ENCODE measurements at regions not wholly inside any gene's neighbourhood (a gene's known extent, or its start where the extent isn't known, plus 50 kb on each side); places are given as distances from the start of the nearest gene placed in this dataset.

- DNase-seq = no peak
- Histone ChIP-seq H3K27me3 (no peaks in the 10 kb centered on the region), H3K4me3 (replicated peaks in 1 of 3) (no peak overlapping the region), H3K27ac (no peak overlapping the region), H3K9me3 (no peaks in the 10 kb centered on the region), H3K36me3 (no peaks in the 10 kb centered on the region), H3K4me1 (no peaks in the 10 kb centered on the region)
- WGBS, 2 donors = 80 to 81% methylated on average over 1 of the region's 1 CpG
- no peak for TF ChIP-seq CTCF (IDR thresholded peaks at IDR 0.05)
- no peak for TF ChIP-seq POLR2A (IDR thresholded peaks at IDR 0.05)
- intact Hi-C loops (cut with DNase I) = no loop called here
Observed at GRCh38 chr11:104565583-104565961, 332.7 kb downstream of the CASP12 start.

GRCh38 chr11:104564921-104565582 lies 333.2 kb downstream of the CASP12 start:
- TF ChIP-seq POLR2A (IDR thresholded peaks at IDR 0.05) (no peak), CTCF (IDR thresholded peaks at IDR 0.05) (no peak)
- H3K4me3 ChIP-seq (replicated peaks in 1 of 3) = no peak overlapping the region
- no peaks in the 10 kb centered on the region for H3K4me1 ChIP-seq
- no peaks in the 10 kb centered on the region for H3K27me3 ChIP-seq
- no peak for DNase-seq
- no peaks in the 10 kb centered on the region for H3K36me3 ChIP-seq
- intact Hi-C loops (cut with DNase I) = no loop called here
- H3K9me3 ChIP-seq = no peaks in the 10 kb centered on the region
- H3K27ac ChIP-seq = no peak overlapping the region
- WGBS, 2 donors = 97 to 98% methylated on average over 12 to 30 of the region's 35 CpGs

GRCh38 chr11:104556606-104557301 lies 341.5 kb downstream of the CASP12 start:
- H3K27me3 ChIP-seq = no peaks in the 10 kb centered on the region
- intact Hi-C loops (cut with DNase I) = no loop called here
- no peak overlapping the region for H3K4me3 ChIP-seq (replicated peaks in 1 of 3)
- TF ChIP-seq CTCF (IDR thresholded peaks at IDR 0.05) = no peak
- TF ChIP-seq POLR2A (IDR thresholded peaks at IDR 0.05) = no peak
- no peaks in the 10 kb centered on the region for H3K36me3 ChIP-seq
- H3K27ac ChIP-seq = no peak overlapping the region
- no peaks in the 10 kb centered on the region for H3K4me1 ChIP-seq
- WGBS, 2 donors = 69 to 75% methylated on average over 4 of the region's 4 CpGs
- no peak for DNase-seq
- no peaks in the 10 kb centered on the region for H3K9me3 ChIP-seq

GRCh38 chr11:104549019-104549418 lies 349.2 kb downstream of the CASP12 start:
- Histone ChIP-seq H3K27ac (no peak overlapping the region), H3K36me3 (no peaks in the 10 kb centered on the region), H3K4me1 (no peaks in the 10 kb centered on the region), H3K27me3 (no peaks in the 10 kb centered on the region), H3K9me3 (no peaks in the 10 kb centered on the region), H3K4me3 (replicated peaks in 1 of 3) (no peak overlapping the region)
- no peak for DNase-seq
- 82 to 92% methylated on average over 1 of the region's 1 CpG for WGBS, 2 donors
- TF ChIP-seq CTCF (IDR thresholded peaks at IDR 0.05) (no peak), POLR2A (IDR thresholded peaks at IDR 0.05) (no peak)
- intact Hi-C loops (cut with DNase I) = no loop called here

- H3K27ac ChIP-seq = no peak overlapping the region
- no peak for DNase-seq
- WGBS, 2 donors = 89 to 95% methylated on average over 3 of the region's 3 CpGs
- H3K4me1 ChIP-seq = no peaks in the 10 kb centered on the region
- intact Hi-C loops (cut with DNase I) = no loop called here
- no peaks in the 10 kb centered on the region for H3K27me3 ChIP-seq
- H3K9me3 ChIP-seq = no peaks in the 10 kb centered on the region
- H3K36me3 ChIP-seq = no peaks in the 10 kb centered on the region
- TF ChIP-seq POLR2A (IDR thresholded peaks at IDR 0.05) (no peak), CTCF (IDR thresholded peaks at IDR 0.05) (no peak)
- H3K4me3 ChIP-seq (replicated peaks in 1 of 3) = no peak overlapping the region
Observed at GRCh38 chr11:104547996-104548661, 350.1 kb downstream of the CASP12 start.
